HG02610 (cell line): ENCODE measurements at regions not wholly inside any gene's neighbourhood (a gene's known extent, or its start where the extent isn't known, plus 50 kb on each side); places are given as distances from the start of the nearest gene placed in this dataset.
"Not testable (repeated sequence)": the region's sequence is repeated elsewhere in the genome, so short reads cannot be mapped to it uniquely, and the experiment has no call there.

Experiments used
- ATAC-seq: cut with Tn5 transposase; IDR thresholded peaks from one replicate; pipeline ENCODE4 v1.9.1; 2021; ENCODE audit warnings: mild to moderate bottlenecking, moderate library complexity; ENCODE audit not compliant: unreplicated experiment

DNA sequence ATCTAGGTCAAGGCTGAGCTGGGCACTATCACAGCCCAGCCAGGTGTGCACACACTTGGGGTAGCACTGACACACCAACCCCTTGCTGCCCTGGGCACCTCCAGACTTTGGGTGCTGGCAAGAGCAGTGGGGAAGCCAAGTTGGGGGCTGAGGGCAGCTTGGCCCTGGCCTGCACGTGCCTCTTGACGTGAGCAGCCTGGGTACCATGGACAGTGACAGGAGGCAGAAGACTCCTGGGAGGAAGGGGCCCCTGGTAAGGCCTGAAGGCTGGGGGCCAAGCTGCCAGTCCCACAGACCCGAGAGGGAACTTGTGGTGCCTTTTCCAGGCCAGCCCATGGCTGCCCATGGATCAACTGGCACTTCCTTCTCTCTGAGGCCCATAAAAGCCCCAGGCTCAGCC lies 124.1 kb upstream of the SFSWAP start:
- ATAC-seq: no peak

- no peak for ATAC-seq
Measured at GRCh38 chr12:131587565-131587964, 123.3 kb upstream of the SFSWAP start.

- ATAC-seq: no peak
Measured at GRCh38 chr12:131589221-131589897, 121.5 kb upstream of the SFSWAP start.

DNA sequence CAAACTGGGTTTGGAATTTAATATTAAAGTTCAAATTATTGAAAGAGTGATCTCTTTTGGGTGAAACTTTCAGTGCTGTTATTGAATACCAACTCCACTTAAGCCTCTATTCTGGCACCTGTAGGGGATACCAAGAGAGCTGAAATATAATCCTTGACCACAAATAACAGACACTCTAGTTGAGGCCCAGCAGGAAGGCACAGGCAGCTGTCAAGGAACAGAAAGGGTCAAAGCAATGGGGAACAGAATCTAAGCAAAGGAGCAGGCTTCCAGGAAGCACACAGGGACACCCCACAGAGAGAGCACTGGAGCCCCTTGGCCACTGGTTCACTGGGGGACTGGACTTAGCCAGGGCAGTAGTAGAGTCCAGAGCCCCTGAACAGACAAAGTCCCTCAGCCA lies 120.9 kb upstream of the SFSWAP start:
- no peak for ATAC-seq

GRCh38 chr12:131591136-131591535 lies 119.8 kb upstream of the SFSWAP start:
- ATAC-seq: no peak

GRCh38 chr12:131591714-131592709 lies 118.9 kb upstream of the SFSWAP start:
- ATAC-seq: no peak

- peak; percentile 95 for ATAC-seq
Measured at GRCh38 chr12:131592972-131593371, 117.9 kb upstream of the SFSWAP start.

- no peak for ATAC-seq
Measured at GRCh38 chr12:131593406-131593805, 117.5 kb upstream of the SFSWAP start.

DNA sequence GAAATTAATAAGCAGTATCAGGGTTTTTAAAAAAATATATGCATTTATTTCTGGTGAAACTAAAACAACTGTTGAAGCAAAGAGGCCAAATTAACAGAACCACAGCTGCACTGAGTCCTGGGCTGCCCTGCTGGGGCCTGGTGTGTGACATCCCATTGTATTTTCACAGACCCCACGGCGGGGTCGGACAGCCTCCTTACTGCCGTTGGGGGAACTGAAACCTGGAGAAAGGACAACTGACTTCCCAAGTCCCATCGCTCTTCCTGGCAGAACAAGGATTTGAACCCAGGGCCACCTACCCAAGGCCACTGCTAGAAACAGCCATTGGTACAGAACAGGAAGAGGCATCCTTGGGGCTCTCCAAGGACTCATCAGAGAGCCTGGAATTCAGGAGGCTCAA lies 114.8 kb upstream of the SFSWAP start:
- ATAC-seq: no peak

- no peak for ATAC-seq
Measured at GRCh38 chr12:131597333-131597732, 113.6 kb upstream of the SFSWAP start.

DNA sequence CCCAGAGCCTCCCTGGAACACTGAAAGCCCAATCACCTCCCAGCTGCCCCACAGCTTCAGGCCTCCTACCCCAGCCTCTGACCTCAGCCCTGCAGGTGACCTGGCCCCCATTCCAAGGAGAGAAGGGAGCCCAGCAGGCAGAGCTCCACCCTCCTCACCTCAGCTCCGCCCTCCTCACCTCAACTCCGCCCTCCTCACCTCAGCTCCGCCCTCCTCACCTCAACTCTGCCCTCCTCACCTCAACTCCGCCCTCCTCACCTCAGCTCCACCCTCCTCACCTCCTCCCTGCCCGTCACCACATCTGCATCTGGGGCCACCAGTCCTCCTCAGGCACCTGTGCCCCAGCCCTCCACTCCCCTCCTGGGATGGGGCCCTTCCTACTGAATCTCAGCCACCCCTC lies 112.2 kb upstream of the SFSWAP start:
- no peak for ATAC-seq

GRCh38 chr12:131599190-131600159 lies 111.4 kb upstream of the SFSWAP start:
- no peak for ATAC-seq

GRCh38 chr12:131600160-131600532 lies 110.7 kb upstream of the SFSWAP start:
- no peak for ATAC-seq

GRCh38 chr12:131601499-131601898 lies 109.4 kb upstream of the SFSWAP start:
- not testable (repeated sequence) for ATAC-seq

DNA sequence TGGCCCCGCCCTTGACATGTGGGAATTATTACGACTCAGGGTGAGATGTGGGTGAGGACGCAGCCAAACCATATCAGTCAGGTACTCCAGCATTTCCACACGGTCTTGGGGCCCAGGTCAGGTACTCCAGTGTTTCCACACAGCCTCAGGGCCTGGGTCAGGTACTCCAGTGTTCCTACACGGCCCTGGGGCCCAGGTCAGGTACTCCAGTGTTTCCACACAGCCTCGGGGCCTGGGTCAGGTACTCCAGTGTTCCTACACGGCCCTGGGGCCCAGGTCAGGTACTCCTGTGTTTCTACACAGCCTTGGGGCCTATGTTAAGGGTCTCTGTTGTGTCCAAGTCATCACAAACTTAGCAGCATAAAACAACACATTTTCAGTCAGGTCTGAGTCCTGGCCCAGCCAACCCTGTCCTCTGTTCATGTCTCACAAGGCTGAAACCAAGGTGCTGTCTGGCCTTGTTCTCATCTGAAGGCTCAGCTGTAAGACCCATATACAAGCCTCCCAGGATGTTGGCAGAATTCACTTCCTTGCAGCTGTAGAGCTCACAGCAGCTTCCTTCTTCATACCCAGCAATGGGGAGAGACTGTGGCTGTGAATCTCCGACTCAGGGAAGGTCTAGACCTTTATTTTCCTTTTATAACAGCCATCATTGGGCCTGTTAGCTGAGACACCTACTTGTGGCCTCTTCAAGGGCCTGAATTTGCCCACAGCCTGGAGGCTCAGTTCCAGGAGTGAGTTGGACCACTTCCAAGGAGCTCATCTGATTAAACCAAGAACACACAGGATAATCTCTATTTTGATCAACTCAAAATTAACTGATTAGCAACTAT lies 107.6 kb upstream of the SFSWAP start:
- no peak for ATAC-seq

DNA sequence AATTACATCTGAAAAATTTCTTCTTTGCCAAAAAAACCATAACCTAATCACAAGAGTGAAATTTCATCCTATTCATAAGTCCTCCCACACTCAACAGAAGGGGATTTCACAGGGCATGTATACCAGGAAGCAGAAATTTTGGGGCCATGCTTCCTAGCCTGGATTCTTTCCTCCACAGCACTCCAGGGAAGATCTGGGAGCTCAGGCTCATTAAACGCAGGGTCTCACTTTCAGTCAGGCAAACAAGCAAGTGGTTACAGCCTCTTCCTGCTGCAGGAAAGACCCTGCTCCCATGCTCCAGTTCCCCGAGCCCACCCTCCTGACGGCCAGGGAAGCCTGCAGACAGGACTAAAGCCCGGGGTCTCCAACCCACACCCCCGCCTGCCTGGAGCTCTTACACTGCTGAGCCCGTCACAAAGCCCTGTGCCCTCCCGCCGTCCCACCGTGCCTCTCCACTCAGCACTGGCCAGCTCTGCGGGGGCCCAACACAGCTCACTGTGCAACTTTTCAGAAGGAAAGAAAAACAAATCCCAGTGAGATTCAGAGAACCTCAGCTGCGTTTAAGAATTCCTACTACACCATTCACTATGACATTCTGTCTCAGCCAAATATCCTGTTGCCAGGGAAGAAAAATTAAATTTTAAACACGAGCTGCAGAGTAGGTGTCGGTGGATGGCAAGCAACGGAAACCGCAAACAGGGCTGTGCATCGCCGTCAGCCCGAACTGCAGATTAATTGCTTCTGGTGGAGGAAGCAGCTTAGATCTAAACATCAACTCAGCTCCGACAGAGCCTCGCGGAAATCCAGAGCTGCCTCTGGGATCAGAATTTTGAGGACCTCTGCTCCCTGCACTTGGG lies 106.7 kb upstream of the SFSWAP start:
- no peak for ATAC-seq

- no peak for ATAC-seq
Measured at GRCh38 chr12:131604859-131605258, 106.0 kb upstream of the SFSWAP start.

DNA sequence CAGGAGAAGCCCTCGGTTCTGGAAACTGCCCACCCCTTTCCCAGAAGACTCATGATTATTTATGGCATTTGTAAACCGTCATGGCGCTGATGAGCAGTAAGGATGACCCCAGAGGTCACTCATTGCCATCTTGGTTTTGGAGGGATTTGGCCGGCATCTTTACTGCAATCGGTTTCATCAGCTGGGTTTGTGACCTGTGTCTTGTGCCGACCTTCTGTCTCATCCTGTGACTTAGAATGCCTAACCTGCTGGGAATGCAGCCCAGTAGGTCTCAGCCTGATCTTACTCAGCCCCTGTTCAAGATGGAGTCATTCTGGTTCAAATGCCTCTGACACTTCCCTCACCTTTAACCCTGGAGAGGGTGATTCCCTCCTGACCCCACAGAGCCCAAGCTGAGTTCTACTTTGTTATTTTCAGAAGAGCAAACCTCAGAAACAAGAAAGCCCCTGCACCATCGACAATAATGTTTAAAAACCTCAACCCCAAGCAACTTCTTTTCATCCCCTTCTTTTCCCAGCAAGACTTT lies 105.5 kb upstream of the SFSWAP start:
- ATAC-seq: no peak
